ENCODE measurements at regions not wholly inside any gene's neighbourhood (a gene's known extent, or its start where the extent isn't known, plus 50 kb on each side); places are given as distances from the start of the nearest gene placed in this dataset.

DNA sequence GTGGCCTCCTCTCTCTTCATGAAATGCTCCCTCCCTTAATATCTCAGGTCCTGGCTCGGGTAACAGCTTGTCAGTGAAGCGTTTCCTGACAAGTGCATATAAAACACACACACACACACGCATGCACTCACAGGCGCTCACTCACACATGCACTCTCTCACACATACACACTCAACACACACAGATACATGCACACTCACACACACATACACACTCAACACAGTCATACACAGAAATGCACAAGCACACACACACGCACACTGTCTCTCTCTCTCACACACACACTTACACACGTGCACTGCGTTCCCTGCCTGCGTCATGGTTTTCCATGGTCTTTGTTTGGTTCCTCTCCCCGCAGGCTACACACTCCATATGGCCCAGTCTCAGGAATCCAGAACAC, 344.1 kb downstream of the UQCRFS1 start:
- H3K36me3 ChIP-seq (ENCODE audit: control insufficient read depth in 2 of 2, insufficient read depth in 1 of 2, low read length in 2 of 2), result no peaks in the 10 kb centered on the region
- H3K27ac ChIP-seq (ENCODE audit: extremely low read depth, low read depth, low read length), result no peak overlapping the region
- ChIA-PET CTCF (interaction anchor here (8.3 kb wide), 1 partner anchor 10 kb away, joined by 74 read pairs; no protein-coding TSS in a partner anchor), POLR2A (no interaction called here)
- peaks cover 22% of the 10 kb centered on the region for H3K4me1 ChIP-seq (ENCODE audit: control insufficient read depth, insufficient read depth, low read length)
- H3K9me3 ChIP-seq (ENCODE audit: control insufficient read depth, insufficient read depth, low read depth, low read length), result no peaks in the 10 kb centered on the region
- no peak overlapping the region for H3K4me3 ChIP-seq (ENCODE audit: low read depth, low read length)
- TF ChIP-seq ZNF544 (tag by site-specific recombination; IDR thresholded peaks at IDR 0.05) (no peak), ZNF561 (tag by site-specific recombination; IDR thresholded peaks at IDR 0.05; ENCODE audit: borderline replicate concordance) (no peak), ZNF571 (tag by site-specific recombination; IDR thresholded peaks at IDR 0.05) (0 out of 2 replicates have a peak, but pooled peaks have one; percentile 51), ZNF776 (tag by site-specific recombination; IDR thresholded peaks at IDR 0.05; ENCODE audit: borderline replicate concordance) (0 out of 2 replicates have a peak, but pooled peaks have one; percentile 10), ZNF639 (tag by site-specific recombination; IDR thresholded peaks at IDR 0.05) (no peak), ZFP3 (tag by site-specific recombination; IDR thresholded peaks at IDR 0.05; ENCODE audit: low read depth) (no peak), SCRT2 (tag by site-specific recombination; IDR thresholded peaks at IDR 0.05) (no peak), ZNF473 (tag by site-specific recombination; IDR thresholded peaks at IDR 0.05) (0 out of 2 replicates have a peak, but pooled peaks have one; percentile 48), ZBTB1 (tag by site-specific recombination; IDR thresholded peaks at IDR 0.05) (no peak), ZNF274 (IDR thresholded peaks at IDR 0.05; ENCODE audit: low read length) (no peak), ZNF274 (tag by site-specific recombination; IDR thresholded peaks at IDR 0.05; ENCODE audit: borderline replicate concordance) (0 out of 2 replicates have a peak, but pooled peaks have one; percentile 15), ZNF174 (tag by site-specific recombination; IDR thresholded peaks at IDR 0.05) (no peak), ZNF558 (tag by site-specific recombination; IDR thresholded peaks at IDR 0.05) (no peak), ZNF530 (tag by site-specific recombination; IDR thresholded peaks at IDR 0.05; ENCODE audit: low read depth) (0 out of 2 replicates have a peak, but pooled peaks have one; percentile 37), BCL6B (tag by site-specific recombination; IDR thresholded peaks at IDR 0.05) (no peak), ZBTB48 (tag by site-specific recombination; IDR thresholded peaks at IDR 0.05) (peak; percentile 46; the same call in 1 of the 2 replicates), ZNF433 (tag by site-specific recombination; IDR thresholded peaks at IDR 0.05; ENCODE audit: low read depth) (no peak), ZNF211 (tag by site-specific recombination; IDR thresholded peaks at IDR 0.05; ENCODE audit: low read depth) (no peak), ZNF518A (tag by site-specific recombination; conservative IDR thresholded peaks at IDR 0.05; ENCODE audit: low read depth) (no peak), ZNF169 (tag by site-specific recombination; IDR thresholded peaks at IDR 0.05) (no peak), BCL11B (tag by site-specific recombination; IDR thresholded peaks at IDR 0.05; ENCODE audit: low read depth) (no peak)
- TF ChIP-seq, protein P1, sequence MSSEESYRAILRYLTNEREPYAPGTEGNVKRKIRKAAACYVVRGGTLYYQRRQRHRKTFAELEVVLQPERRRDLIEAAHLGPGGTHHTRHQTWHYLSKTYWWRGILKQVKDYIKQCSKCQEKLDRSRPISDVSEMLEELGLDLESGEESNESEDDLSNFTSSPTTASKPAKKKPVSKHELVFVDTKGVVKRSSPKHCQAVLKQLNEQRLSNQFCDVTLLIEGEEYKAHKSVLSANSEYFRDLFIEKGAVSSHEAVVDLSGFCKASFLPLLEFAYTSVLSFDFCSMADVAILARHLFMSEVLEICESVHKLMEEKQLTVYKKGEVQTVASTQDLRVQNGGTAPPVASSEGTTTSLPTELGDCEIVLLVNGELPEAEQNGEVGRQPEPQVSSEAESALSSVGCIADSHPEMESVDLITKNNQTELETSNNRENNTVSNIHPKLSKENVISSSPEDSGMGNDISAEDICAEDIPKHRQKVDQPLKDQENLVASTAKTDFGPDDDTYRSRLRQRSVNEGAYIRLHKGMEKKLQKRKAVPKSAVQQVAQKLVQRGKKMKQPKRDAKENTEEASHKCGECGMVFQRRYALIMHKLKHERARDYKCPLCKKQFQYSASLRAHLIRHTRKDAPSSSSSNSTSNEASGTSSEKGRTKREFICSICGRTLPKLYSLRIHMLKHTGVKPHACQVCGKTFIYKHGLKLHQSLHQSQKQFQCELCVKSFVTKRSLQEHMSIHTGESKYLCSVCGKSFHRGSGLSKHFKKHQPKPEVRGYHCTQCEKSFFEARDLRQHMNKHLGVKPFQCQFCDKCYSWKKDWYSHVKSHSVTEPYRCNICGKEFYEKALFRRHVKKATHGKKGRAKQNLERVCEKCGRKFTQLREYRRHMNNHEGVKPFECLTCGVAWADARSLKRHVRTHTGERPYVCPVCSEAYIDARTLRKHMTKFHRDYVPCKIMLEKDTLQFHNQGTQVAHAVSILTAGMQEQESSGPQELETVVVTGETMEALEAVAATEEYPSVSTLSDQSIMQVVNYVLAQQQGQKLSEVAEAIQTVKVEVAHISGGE (tag by site-specific recombination; conservative IDR thresholded peaks at IDR 0.05; ENCODE audit: low read depth), result no peak
- TF ChIP-seq, protein P2, sequence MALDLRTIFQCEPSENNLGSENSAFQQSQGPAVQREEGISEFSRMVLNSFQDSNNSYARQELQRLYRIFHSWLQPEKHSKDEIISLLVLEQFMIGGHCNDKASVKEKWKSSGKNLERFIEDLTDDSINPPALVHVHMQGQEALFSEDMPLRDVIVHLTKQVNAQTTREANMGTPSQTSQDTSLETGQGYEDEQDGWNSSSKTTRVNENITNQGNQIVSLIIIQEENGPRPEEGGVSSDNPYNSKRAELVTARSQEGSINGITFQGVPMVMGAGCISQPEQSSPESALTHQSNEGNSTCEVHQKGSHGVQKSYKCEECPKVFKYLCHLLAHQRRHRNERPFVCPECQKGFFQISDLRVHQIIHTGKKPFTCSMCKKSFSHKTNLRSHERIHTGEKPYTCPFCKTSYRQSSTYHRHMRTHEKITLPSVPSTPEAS (tag by site-specific recombination; IDR thresholded peaks at IDR 0.05), result peak; percentile 59
- TF ChIP-seq, protein P3, sequence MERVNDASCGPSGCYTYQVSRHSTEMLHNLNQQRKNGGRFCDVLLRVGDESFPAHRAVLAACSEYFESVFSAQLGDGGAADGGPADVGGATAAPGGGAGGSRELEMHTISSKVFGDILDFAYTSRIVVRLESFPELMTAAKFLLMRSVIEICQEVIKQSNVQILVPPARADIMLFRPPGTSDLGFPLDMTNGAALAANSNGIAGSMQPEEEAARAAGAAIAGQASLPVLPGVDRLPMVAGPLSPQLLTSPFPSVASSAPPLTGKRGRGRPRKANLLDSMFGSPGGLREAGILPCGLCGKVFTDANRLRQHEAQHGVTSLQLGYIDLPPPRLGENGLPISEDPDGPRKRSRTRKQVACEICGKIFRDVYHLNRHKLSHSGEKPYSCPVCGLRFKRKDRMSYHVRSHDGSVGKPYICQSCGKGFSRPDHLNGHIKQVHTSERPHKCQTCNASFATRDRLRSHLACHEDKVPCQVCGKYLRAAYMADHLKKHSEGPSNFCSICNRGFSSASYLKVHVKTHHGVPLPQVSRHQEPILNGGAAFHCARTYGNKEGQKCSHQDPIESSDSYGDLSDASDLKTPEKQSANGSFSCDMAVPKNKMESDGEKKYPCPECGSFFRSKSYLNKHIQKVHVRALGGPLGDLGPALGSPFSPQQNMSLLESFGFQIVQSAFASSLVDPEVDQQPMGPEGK (tag by site-specific recombination; IDR thresholded peaks at IDR 0.05), result no peak
